Activated naive CD4-positive, alpha-beta T cell (primary cell): ENCODE measurements at regions not wholly inside any gene's neighbourhood (a gene's known extent, or its start where the extent isn't known, plus 50 kb on each side); places are given as distances from the start of the nearest gene placed in this dataset.
"Not testable (repeated sequence)": the region's sequence is repeated elsewhere in the genome, so short reads cannot be mapped to it uniquely, and the experiment has no call there.

ENCODE experiments used
- DNase-seq, 4 experiments: peaks; one replicate each; lab custom pipeline; 2025; lab: John Stamatoyannopoulos, UW

- no peak for DNase-seq
Observed at GRCh38 chr11:112650527-112650926, 310.7 kb upstream of the NCAM1 start.

- no peak for DNase-seq
Observed at GRCh38 chr11:112651386-112651785, 309.8 kb upstream of the NCAM1 start.

- DNase-seq, result no peak
Observed at GRCh38 chr11:112652786-112653390, 308.3 kb upstream of the NCAM1 start.

GRCh38 chr11:112655371-112655770 is 305.8 kb upstream of the NCAM1 start:
- DNase-seq, result no peak

- DNase-seq, result no peak
Observed at GRCh38 chr11:112656772-112657428, 304.3 kb upstream of the NCAM1 start.

- no peak for DNase-seq
Observed at GRCh38 chr11:112658431-112658878, 302.8 kb upstream of the NCAM1 start.

GRCh38 chr11:112661146-112661545 is 300.1 kb upstream of the NCAM1 start:
- no peak for DNase-seq

GRCh38 chr11:112661571-112661970 is 299.6 kb upstream of the NCAM1 start:
- no peak for DNase-seq

GRCh38 chr11:112662554-112662953 is 298.7 kb upstream of the NCAM1 start:
- no peak for DNase-seq

- DNase-seq, result no peak
Observed at GRCh38 chr11:112663947-112664634, 297.1 kb upstream of the NCAM1 start.

- no peak for DNase-seq
Observed at GRCh38 chr11:112665291-112665690, 295.9 kb upstream of the NCAM1 start.

GRCh38 chr11:112666253-112666652 is 295.0 kb upstream of the NCAM1 start:
- no peak for DNase-seq

- DNase-seq, result no peak
Observed at GRCh38 chr11:112670806-112671570, 290.2 kb upstream of the NCAM1 start.

- not testable (repeated sequence) for DNase-seq
Observed at GRCh38 chr11:112673401-112673800, 287.8 kb upstream of the NCAM1 start.

GRCh38 chr11:112685111-112685510 is 276.1 kb upstream of the NCAM1 start:
- DNase-seq, result no peak

- DNase-seq, result no peak
Observed at GRCh38 chr11:112689851-112690250, 271.4 kb upstream of the NCAM1 start.

- no peak for DNase-seq
Observed at GRCh38 chr11:112693781-112694180, 267.4 kb upstream of the NCAM1 start.

- DNase-seq, result no peak
Observed at GRCh38 chr11:112694245-112694644, 267.0 kb upstream of the NCAM1 start.

- no peak for DNase-seq
Observed at GRCh38 chr11:112694813-112695212, 266.4 kb upstream of the NCAM1 start.

- DNase-seq, result no peak
Observed at GRCh38 chr11:112697391-112698178, 263.6 kb upstream of the NCAM1 start.

- DNase-seq, result no peak
Observed at GRCh38 chr11:112705148-112705547, 256.1 kb upstream of the NCAM1 start.

- DNase-seq, result no peak
Observed at GRCh38 chr11:112706863-112707262, 254.4 kb upstream of the NCAM1 start.
